ENCODE measurements at regions not wholly inside any gene's neighbourhood (a gene's known extent, or its start where the extent isn't known, plus 50 kb on each side); places are given as distances from the start of the nearest gene placed in this dataset.

- TF ChIP-seq, protein P1, sequence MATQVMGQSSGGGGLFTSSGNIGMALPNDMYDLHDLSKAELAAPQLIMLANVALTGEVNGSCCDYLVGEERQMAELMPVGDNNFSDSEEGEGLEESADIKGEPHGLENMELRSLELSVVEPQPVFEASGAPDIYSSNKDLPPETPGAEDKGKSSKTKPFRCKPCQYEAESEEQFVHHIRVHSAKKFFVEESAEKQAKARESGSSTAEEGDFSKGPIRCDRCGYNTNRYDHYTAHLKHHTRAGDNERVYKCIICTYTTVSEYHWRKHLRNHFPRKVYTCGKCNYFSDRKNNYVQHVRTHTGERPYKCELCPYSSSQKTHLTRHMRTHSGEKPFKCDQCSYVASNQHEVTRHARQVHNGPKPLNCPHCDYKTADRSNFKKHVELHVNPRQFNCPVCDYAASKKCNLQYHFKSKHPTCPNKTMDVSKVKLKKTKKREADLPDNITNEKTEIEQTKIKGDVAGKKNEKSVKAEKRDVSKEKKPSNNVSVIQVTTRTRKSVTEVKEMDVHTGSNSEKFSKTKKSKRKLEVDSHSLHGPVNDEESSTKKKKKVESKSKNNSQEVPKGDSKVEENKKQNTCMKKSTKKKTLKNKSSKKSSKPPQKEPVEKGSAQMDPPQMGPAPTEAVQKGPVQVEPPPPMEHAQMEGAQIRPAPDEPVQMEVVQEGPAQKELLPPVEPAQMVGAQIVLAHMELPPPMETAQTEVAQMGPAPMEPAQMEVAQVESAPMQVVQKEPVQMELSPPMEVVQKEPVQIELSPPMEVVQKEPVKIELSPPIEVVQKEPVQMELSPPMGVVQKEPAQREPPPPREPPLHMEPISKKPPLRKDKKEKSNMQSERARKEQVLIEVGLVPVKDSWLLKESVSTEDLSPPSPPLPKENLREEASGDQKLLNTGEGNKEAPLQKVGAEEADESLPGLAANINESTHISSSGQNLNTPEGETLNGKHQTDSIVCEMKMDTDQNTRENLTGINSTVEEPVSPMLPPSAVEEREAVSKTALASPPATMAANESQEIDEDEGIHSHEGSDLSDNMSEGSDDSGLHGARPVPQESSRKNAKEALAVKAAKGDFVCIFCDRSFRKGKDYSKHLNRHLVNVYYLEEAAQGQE (IDR thresholded peaks at IDR 0.05), result no peak
- TF ChIP-seq, protein P2, sequence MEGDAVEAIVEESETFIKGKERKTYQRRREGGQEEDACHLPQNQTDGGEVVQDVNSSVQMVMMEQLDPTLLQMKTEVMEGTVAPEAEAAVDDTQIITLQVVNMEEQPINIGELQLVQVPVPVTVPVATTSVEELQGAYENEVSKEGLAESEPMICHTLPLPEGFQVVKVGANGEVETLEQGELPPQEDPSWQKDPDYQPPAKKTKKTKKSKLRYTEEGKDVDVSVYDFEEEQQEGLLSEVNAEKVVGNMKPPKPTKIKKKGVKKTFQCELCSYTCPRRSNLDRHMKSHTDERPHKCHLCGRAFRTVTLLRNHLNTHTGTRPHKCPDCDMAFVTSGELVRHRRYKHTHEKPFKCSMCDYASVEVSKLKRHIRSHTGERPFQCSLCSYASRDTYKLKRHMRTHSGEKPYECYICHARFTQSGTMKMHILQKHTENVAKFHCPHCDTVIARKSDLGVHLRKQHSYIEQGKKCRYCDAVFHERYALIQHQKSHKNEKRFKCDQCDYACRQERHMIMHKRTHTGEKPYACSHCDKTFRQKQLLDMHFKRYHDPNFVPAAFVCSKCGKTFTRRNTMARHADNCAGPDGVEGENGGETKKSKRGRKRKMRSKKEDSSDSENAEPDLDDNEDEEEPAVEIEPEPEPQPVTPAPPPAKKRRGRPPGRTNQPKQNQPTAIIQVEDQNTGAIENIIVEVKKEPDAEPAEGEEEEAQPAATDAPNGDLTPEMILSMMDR (IDR thresholded peaks at IDR 0.05; ENCODE audit: low read depth, low read length, missing input control), result no peak
- TF ChIP-seq RAD21 (IDR thresholded peaks at IDR 0.05) (no peak), GABPA (IDR thresholded peaks at IDR 0.05 in 1 of 2, conservative IDR thresholded peaks at IDR 0.05 in 1 of 2) (no peak), JUND (IDR thresholded peaks at IDR 0.05) (no peak), MAX (IDR thresholded peaks at IDR 0.05) (no peak), RXRA (IDR thresholded peaks at IDR 0.05) (no peak)
- TF ChIP-seq, protein P3, sequence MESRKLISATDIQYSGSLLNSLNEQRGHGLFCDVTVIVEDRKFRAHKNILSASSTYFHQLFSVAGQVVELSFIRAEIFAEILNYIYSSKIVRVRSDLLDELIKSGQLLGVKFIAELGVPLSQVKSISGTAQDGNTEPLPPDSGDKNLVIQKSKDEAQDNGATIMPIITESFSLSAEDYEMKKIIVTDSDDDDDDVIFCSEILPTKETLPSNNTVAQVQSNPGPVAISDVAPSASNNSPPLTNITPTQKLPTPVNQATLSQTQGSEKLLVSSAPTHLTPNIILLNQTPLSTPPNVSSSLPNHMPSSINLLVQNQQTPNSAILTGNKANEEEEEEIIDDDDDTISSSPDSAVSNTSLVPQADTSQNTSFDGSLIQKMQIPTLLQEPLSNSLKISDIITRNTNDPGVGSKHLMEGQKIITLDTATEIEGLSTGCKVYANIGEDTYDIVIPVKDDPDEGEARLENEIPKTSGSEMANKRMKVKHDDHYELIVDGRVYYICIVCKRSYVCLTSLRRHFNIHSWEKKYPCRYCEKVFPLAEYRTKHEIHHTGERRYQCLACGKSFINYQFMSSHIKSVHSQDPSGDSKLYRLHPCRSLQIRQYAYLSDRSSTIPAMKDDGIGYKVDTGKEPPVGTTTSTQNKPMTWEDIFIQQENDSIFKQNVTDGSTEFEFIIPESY (IDR thresholded peaks at IDR 0.05), result no peak
Observed at GRCh38 chr4:52288212-52288855, 237.2 kb downstream of the SPATA18 start.

Measured in liver (tissue), 3 donors.